GM12864 (cell line): ENCODE measurements at regions not wholly inside any gene's neighbourhood (a gene's known extent, or its start where the extent isn't known, plus 50 kb on each side); places are given as distances from the start of the nearest gene placed in this dataset.

Experiments used
- DNase-seq: peaks from one replicate; pipeline ENCODE4 v3.0.0-alpha.2; 2011; ENCODE audit warnings: low read depth
- H3K4me3 ChIP-seq: 2 replicates; pipeline ENCODE4 v1.5.1; 2011; ENCODE audit warnings: mild to moderate bottlenecking, low read depth, low read length, control low read depth
- TF ChIP-seq, protein P1 (sequence below): IDR thresholded peaks from 2 replicates; pipeline ENCODE4 v1.5.1; 2011; ENCODE audit warnings: low read depth, mild to moderate bottlenecking, moderate library complexity, low read length, control low read depth, inconsistent platforms; ENCODE audit errors: missing control alignments

DNA sequence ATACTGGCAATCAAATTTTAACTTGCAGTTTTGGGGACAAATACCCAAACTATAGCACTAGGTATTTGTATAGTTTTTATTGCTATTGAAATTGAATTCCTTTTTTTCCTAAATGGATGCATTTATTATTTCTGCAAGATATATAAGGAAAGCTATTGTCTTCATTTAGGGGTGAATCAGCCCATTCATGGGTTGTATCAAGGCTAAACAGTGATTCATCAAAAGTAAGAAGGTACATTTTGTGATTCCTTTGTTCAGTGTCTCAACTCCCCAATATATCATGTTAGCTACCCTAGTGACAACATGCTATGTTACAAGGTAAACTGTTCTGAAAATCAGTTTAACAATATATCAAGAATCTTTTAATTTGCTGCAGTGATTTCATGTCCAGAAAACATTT, 185.7 kb downstream of the PLK2 start:
- no peak overlapping the region for H3K4me3 ChIP-seq
- DNase-seq = no peak
- TF ChIP-seq, protein P1, sequence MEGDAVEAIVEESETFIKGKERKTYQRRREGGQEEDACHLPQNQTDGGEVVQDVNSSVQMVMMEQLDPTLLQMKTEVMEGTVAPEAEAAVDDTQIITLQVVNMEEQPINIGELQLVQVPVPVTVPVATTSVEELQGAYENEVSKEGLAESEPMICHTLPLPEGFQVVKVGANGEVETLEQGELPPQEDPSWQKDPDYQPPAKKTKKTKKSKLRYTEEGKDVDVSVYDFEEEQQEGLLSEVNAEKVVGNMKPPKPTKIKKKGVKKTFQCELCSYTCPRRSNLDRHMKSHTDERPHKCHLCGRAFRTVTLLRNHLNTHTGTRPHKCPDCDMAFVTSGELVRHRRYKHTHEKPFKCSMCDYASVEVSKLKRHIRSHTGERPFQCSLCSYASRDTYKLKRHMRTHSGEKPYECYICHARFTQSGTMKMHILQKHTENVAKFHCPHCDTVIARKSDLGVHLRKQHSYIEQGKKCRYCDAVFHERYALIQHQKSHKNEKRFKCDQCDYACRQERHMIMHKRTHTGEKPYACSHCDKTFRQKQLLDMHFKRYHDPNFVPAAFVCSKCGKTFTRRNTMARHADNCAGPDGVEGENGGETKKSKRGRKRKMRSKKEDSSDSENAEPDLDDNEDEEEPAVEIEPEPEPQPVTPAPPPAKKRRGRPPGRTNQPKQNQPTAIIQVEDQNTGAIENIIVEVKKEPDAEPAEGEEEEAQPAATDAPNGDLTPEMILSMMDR = no peak

DNA sequence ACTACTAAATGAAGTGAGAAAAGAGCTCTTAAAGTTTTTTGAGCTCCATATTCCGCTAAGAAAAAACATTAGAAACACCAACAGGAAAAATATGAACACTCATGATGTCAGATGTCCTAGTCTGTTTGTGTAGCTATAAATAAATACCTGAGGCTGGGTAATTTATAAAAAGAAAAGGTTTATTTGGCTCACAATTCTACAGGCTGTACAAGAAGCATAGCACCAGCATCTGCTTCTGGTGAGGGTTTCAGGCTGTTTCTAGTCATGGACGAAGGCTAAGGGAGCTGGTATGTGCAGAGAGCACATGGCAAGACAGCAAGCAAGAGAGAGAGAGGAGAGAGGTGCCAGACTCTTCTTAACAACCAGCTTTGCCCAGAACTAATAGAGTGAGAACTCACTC, 186.2 kb downstream of the PLK2 start:
- no peak overlapping the region for H3K4me3 ChIP-seq
- TF ChIP-seq, protein P1 = no peak
- no peak for DNase-seq

DNA sequence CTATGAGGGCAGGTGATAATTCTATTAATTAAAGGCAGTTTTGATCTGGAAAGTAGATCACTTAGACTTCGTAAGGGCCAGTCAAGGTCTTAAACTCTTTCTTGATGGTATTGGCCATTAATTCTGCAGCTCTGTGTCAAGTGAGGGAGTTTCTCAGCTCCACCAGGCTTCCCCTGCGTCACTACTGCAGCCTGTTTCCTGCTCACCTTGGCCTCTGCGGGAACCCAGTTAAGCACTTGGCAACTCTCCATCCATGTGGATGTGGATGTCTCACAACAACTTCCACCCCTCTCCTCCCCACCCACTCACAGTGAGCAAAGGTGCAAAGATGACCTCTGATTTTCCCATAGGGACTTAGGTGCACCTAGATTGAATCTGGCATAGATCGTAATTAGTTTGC, 191.6 kb downstream of the PLK2 start:
- TF ChIP-seq, protein P1 = no peak
- no peak overlapping the region for H3K4me3 ChIP-seq
- no peak for DNase-seq

DNA sequence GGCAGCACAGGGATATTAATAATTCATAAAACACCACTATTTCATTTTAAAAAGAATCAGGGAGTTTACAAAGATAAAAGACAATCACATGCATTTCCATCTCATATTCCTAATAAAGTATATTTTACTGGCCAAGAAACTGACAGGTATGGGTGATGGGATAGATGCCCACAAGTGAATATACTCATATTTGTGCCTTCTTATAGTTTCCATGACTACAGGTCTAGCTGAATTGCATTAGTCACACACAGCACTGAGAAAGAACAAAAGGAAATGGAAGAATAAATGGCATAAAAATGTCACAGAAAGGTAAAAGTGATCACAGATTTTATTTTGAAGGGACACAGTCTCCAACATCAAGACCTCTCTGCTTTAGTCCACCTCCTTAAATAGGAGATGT, 193.5 kb downstream of the PLK2 start:
- no peak for DNase-seq
- TF ChIP-seq, protein P1 = no peak
- H3K4me3 ChIP-seq = no peak overlapping the region

DNA sequence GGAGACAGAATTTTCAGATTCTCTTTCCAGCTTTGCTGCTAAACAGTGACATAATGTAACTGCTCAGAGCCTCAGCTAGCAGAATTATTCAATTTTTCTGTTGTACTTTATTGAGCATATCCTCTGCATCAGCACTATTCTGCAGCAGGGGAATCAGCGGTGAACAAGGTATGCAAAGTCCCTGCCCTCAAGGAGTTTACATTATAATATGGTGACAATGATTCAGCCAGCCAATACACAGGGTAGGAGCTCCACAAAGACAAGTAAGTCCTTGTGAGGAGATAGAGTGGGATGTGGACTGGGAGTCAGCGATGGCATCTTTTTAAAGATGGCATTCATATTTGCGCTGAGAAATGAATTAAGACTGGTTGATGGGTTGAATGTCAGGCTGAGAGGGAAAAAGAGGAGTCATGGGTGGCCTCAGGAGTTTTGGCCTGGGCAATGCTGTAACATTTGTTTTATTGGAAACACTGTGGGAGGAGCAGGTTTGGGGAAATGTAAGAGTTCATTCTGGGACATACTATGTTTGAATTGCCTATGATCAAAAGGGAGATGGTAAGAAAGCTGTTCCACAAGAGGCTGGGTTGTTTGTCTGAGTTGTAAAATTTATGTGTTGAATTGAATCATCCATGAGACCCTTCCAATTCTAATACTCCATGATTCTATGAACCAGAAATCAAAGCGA, 194.5 kb downstream of the PLK2 start:
- TF ChIP-seq, protein P1 = no peak
- no peak overlapping the region for H3K4me3 ChIP-seq
- no peak for DNase-seq

DNA sequence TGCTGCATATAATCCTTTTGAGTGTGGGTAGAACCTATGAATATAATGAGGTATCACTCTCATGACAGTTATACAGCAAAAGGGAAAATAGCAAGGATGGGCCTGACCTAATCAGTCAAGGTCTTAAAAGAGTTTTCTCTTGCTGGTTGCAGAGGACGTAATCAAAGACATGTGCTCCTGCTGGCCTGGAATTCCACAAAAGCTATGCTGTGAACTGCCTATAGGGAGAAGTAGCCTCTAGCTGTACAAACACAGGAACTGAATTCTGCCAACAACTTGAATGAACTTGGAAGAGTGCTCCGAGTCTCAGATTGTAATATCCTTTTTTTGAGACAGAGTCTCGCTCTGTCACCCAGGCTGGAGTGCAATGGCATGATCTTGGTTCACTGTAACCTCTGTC, 195.6 kb downstream of the PLK2 start:
- no peak overlapping the region for H3K4me3 ChIP-seq
- TF ChIP-seq, protein P1 = no peak
- DNase-seq = no peak

DNA sequence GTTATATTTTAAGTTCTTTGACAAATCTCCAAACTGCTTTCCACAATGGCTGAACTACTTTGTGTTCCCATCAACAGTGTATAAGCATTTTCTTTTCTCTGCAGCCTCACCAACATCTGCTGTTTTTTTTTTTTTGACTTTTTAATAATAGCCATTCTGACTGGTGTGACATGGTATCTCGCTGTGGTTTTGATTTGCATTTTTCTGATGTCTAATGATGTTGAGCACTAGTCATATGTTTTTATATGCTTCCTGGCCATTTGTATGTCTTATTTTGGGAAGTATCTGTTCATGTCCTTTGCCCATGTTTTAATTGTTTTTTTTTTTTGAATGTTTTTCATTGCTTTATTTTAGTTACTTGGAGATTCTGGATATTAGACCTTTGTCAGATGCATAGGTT, 196.6 kb downstream of the PLK2 start:
- no peak for DNase-seq
- TF ChIP-seq, protein P1 = no peak
- no peak overlapping the region for H3K4me3 ChIP-seq
